ENCODE measurements at regions not wholly inside any gene's neighbourhood (a gene's known extent, or its start where the extent isn't known, plus 50 kb on each side); places are given as distances from the start of the nearest gene placed in this dataset.
"Not testable (repeated sequence)": the region's sequence is repeated elsewhere in the genome, so short reads cannot be mapped to it uniquely, and the experiment has no call there.

- DNase-seq: no peak
These were observed 194.4 kb upstream of the PTER start for GRCh38 chr10:16242446-16242845.

DNA sequence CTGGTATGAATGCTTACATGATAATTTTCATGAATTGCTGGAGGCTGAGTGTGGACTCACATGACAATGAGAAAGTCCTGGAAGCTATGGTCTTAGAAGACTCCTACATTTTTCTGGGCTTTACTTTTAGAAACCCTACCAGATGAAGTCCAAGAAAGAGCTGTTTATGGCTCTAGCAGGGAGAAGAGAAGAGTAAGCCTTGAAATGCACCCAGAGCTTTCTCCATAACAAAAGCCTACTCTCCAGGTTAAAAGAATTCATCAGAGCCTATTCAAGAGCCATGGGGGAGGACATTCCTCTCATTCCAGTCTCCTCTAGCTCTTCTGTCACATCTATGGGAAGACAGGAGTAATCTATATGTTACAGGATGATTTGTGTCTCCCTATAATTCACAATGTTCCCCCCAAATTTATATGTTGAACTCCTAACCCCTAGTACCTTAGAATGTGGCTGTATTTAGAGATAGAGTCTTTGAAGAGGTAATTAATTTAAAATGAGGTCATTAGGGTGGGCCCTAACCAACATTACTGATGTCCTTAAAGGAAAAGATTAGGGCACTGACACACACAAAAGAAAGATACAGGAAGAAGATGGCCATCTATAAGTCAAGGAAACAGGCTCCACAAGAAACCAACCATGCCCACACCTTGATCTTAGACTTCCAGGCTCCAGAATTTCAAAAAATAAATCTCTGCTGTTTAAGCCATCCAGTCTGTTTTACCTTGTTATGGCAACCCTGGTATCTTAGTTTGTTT lies 193.8 kb upstream of the PTER start:
- no peak for DNase-seq

DNA sequence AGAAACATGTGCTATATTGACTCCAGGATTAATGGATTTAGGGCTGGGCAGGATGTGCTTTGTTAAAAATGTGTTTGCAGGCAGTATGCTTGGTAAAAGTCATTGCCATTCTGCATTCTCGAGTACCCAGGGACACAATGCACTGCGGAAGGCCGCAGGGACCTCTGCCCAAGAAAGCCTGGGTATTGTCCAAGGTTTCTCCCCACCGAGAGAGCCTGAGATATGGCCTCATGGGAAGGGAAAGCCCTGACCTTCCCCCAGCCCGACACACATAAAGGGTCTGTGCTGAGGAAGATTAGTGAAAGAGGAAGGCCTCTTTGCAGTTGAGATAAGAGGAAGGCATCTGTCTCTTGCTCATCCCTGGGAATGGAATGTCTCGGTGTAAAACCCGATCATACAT lies 186.7 kb upstream of the PTER start:
- not testable (repeated sequence) for DNase-seq

DNA sequence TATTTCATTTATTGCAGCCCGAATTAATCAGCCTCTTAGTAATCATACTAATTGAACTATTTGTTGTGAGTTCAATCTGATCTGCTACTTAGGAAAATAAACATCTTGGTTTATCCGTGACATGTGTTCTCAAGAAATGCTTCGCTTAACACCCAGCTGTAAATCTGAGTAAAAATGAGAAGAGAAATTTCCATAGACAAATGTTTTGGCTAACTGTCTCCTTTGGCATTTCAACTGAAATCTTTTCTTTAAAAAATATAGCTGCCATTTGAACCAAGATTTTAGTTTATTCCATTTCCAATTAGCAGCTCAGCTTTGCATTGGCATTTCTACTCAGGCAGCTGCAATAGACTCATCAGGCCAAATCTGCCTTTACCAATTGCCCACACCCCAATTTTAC lies 180.5 kb upstream of the PTER start:
- DNase-seq: no peak

DNA sequence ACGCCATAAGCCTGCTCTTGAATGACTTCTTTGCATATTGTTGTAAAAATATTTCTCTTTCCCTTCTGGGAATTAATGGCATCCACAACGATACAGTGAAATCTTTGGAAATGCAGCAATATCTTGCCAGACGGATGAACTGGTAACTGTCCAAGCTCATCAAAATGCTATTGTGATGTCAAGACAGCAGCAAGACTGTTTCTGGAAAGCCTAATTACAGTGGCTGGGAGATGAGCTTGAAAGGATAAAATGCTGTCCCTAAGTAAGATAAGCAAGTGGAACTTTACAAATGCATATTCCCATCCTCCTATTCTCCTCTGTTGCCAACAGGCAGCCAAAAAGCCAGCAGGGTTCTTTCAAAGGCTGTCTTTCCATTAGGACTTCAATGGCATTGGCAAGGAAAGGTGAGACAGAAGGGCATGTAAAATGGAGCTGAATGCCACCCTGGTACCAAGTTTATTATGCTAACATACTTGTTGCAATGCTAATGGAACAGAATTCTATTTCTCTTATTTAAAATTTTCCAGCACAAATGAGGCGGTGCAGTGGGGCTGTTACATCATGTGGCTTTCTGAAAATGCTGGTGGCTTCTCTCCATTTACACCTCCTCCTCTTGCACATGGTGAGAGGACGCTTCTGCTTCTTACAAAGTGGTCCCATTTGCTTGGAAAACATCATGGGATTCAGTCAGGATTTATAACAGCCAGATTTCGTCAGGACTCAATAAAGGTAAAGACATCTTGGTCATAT lies 178.3 kb upstream of the PTER start:
- no peak for DNase-seq

- DNase-seq: no peak
These were observed 177.1 kb upstream of the PTER start for GRCh38 chr10:16259726-16260125.

DNA sequence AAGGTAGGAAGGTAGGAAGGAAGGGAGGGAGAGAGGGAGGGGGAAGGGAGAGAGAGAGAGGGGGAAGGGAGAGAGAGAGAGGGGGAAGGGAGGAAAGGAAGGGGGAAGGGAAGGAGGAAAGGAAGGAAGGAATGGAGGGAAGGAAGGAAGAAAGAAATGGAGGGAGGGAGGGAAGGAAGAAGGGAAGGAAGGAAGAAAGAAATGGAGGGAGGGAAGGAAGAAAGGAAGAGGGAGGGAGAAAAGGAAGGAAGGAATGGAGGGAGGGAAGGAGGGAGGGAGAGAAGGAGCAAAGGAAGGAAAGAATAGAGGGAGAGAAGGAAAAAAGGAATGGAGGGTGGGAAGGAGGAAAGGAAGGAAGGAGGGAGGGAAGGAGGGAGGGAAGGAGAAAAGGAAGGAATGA lies 176.4 kb upstream of the PTER start:
- no peak for DNase-seq

DNA sequence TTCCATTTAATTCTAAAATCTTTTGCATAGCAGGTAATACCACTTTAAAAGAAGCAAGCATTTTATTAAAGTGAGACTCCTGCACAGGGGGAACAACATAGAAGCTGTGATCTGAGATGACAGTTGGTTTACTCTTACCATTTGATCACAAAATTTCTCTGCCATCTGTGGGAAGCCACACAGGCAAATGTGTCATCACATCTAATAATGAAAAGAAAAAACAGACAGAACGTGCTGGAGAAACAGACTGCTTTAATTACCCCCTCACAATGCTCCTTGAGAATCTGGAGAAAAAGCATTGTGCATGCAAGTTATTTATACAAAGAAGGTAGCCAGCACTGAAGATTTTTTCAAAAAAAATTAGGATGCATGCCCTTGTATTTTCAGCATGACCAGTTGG lies 165.2 kb upstream of the PTER start:
- no peak for DNase-seq

GRCh38 chr10:16274911-16275310 lies 161.9 kb upstream of the PTER start:
- DNase-seq: no peak

DNA sequence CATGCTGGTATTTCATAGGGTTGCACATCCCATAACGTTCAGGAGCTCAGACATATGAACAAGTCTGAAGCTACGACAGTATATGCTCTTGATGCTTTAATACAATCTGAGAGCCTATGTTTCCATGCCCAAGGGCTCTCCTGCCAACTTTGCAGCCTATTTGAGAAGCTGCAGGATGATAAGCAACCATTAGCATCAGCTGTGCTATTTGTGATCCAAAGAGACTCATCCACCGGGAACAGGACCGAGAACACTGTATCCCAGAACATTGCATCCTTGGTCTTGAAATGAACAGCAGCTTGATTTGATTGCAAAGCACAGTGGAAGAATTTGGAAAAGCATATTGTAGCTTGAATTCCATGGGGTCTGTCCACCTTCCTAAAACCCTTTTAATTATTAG lies 156.2 kb upstream of the PTER start:
- no peak for DNase-seq

DNA sequence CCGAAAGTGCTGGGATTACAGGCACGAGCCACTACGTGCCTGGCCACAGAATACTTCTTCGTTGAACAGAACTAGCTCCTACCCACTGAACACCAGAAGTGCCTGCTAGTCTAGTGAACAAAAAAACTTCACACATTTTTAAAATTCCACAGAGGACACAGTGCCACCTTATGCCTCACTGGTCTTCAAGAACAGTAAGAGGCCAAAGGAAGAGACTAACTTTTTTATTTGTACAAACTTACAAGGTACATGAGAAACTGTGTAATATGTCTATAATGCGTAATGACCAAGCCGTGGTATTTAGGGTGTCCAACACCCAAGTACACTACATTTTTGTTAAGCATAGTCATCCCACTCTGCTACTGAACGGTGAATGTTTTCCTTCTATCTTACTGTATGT lies 144.4 kb upstream of the PTER start:
- DNase-seq: no peak

- no peak for DNase-seq
These were observed 139.7 kb upstream of the PTER start for GRCh38 chr10:16297069-16297468.

DNA sequence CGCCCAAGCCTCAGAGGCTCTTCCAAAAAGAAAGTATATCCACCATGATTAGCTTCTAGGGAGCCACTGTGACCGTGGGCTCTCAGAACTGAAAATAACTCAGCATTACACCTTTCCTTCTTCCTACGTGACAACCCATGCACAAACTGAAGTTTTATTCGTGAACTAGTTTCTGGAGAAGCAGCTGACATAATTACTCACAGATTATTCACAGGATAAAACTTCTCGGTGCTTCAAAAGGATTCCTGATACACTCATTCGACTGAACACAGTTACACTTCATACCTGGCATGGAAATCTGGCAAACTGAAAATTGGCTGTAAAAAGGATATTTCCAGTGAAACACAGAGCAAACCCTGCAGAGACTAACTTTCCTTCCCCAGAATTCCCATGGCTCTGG lies 139.2 kb upstream of the PTER start:
- DNase-seq: no peak

DNA sequence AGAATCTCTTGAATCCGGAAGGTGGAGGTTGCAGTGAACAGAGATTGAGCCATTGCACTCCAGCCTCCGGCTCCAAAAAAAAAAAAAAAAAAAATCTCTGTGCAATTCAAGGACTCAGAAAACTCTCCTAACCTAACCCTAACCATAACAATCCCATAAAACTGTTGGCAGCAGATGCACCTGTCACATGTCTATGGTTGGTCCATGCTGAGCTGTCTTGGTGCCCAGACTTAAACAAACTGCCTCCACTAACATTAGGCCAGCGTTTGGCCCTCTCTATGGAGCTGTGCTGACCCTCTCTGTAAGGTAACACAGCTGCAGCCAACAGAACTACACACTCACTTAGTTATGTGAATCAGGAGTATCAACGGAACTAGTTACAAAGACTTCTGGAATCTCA lies 132.5 kb upstream of the PTER start:
- DNase-seq: no peak

DNA sequence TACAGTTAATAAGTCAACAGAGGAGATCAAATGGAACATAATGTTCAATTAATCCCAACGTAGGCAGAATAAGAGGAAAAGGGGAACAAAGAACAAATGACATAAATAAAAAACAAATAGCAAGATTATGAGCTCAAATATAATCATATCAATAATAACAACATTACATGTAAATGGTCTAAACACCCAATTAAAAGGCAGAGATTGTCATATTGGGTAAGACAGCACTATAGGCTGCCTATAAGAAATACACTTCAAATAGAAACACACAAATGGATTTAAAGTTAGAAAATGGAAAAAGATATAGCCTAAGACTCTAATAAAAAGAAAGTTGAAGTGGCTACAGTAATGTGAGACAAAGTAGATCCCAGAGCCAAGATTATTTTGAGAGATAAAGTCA lies 126.4 kb upstream of the PTER start:
- DNase-seq: no peak

DNA sequence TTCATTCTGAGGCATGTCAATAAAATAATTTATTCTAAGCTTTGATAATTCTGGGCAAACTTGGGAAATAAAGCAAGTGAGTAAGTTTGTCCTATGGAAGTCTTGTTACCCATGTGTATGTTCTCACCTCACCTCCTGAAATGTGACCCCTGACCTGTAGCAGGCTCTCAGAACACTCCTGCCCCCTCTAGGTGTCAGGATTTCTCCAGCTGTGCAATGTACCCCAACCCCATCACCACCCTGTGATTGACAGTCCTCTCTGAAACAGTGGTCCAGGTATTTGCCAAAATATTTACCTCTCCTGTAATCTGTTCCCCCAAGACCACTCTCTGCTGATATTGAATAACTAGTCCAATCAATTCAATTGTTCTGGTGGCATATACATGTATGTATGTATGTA lies 122.6 kb upstream of the PTER start:
- no peak for DNase-seq

DNA sequence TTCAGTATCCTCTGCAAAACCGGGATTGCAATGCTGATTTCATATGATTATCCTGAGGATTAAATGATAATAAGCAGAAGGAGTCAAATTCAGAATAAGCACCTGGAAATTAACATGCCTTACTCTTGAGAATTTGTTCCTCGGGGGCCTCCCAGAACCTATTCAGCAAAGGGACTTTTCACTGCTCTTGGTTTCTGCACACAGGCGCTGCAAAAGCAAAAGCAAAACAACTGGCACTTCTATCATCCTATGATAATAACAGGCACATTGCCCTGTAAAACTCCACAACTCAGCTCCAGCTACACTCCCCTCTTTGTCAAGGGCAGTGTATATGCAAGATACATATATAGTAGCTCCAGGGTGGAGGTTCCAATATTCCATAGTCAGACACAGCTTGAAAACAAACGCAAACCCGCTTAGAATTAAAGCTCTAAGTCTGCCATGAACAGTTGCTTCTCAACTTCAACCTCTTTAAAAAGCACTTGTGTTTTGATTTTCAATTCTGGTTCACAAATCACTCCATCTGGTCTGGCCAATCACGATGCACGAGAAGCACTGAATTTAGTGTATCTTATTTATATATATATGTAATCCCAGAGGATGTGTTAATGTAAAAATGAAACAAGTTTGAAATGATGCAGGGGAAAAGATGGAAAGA lies 119.9 kb upstream of the PTER start:
- DNase-seq: no peak

DNA sequence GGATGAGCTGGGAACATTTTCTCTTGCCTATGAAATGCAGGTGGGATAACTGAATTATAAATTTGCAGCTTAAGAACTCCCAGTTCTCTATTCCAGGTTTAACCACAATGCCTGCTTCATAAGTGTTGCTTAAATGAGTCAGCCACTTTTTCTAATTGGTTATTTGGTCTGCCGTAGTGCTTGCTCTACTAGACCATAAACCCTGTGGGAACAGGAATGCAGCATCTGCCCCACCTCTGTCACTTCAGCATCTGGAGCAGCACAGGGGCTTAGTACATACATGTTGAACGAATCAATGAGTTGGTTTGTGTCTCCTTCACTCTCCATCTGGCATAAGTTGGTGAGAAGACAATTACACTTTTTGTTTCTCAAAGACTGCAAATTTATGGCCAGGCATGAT lies 95.2 kb upstream of the PTER start:
- no peak for DNase-seq

- DNase-seq: no peak
These were observed 87.9 kb upstream of the PTER start for GRCh38 chr10:16348891-16349290.

DNA sequence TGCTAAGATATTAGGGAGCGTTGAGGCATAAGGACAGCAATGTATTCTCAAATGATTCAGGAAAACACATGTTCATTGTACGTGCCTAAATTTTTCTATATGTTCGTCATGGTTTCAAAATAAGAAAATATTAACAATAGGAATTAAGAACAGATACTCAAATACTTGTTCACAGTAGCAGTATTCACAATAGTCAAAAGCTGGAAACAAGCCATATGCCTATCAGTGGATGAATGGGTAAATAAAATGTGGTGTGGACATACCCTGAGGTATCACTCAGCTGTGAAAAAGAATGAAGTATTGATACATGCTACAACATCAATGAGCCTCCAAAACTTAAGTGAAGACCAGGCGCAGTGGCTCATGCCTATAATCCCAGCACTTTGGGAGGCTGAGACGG lies 84.7 kb upstream of the PTER start:
- DNase-seq: no peak

- DNase-seq: no peak
These were observed 76.8 kb upstream of the PTER start for GRCh38 chr10:16360001-16360400.

DNA sequence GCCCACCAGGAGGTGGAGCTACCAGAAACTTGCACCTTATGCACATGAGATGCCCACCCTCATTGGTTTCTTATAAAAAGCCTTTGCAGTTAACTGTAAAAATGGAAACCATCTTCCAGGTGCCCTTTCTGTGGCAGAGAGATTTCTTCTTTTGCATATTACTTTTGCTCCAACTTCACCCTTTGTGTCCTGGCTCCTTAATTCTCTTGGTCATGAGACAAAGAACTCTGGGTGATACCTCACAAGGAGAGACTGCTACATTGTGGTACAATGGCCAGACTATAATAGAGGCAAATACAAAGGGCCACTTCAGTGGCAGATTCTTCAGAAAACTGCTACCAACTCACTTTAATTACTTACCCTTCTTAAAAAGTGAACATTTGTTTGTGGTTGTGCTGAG lies 76.4 kb upstream of the PTER start:
- no peak for DNase-seq

- no peak for DNase-seq
These were observed 75.7 kb upstream of the PTER start for GRCh38 chr10:16361086-16361485.

- DNase-seq: no peak
These were observed 73.1 kb upstream of the PTER start for GRCh38 chr10:16363741-16364140.
